Fibroblast of mammary gland (primary cell): ENCODE measurements at regions not wholly inside any gene's neighbourhood (a gene's known extent, or its start where the extent isn't known, plus 50 kb on each side); places are given as distances from the start of the nearest gene placed in this dataset.
A peak's percentile ranks its signal among the peaks of the same experiment; 100 is the strongest.

Source experiments
- DNase-seq: peaks from one replicate; pipeline ENCODE4 v3.0.0-alpha.2; 2010; ENCODE audit warnings: low read depth
- H3K4me3 ChIP-seq: 2 replicates; pipeline ENCODE4 v1.5.1; 2011; ENCODE audit warnings: low read depth, mild to moderate bottlenecking, low read length, moderate library complexity; ENCODE audit not compliant: control insufficient read depth
- CTCF ChIP-seq: conservative IDR thresholded peaks from 2 replicates; pipeline ENCODE4 v1.5.1; 2011; ENCODE audit warnings: low read depth, low read length, inconsistent platforms; ENCODE audit not compliant: control insufficient read depth, insufficient read depth

- no peak overlapping the region for H3K4me3 ChIP-seq
- no peak for DNase-seq
- TF ChIP-seq CTCF, result no peak
These were observed 324.7 kb upstream of the USP24 start for GRCh38 chr1:55539652-55540512.

- no peak overlapping the region for H3K4me3 ChIP-seq
- DNase-seq, result no peak
- TF ChIP-seq CTCF, result no peak
These were observed 323.3 kb upstream of the USP24 start for GRCh38 chr1:55538428-55538827.

- no peak for DNase-seq
- no peak for TF ChIP-seq CTCF
- no peak overlapping the region for H3K4me3 ChIP-seq
These were observed 321.3 kb upstream of the USP24 start for GRCh38 chr1:55536545-55536865.

GRCh38 chr1:55535724-55536544, 320.8 kb upstream of the USP24 start:
- H3K4me3 ChIP-seq, result no peak overlapping the region
- no peak for DNase-seq
- TF ChIP-seq CTCF, result no peak

GRCh38 chr1:55534565-55535121, 319.5 kb upstream of the USP24 start:
- no peak for DNase-seq
- H3K4me3 ChIP-seq, result no peak overlapping the region
- no peak for TF ChIP-seq CTCF

GRCh38 chr1:55531644-55532043, 316.5 kb upstream of the USP24 start:
- TF ChIP-seq CTCF, result no peak
- no peak overlapping the region for H3K4me3 ChIP-seq
- peak; percentile 52 for DNase-seq
